Amygdala (tissue), 56 donors: ENCODE measurements at regions not wholly inside any gene's neighbourhood (a gene's known extent, or its start where the extent isn't known, plus 50 kb on each side); places are given as distances from the start of the nearest gene placed in this dataset.
"Not testable (repeated sequence)": the region's sequence is repeated elsewhere in the genome, so short reads cannot be mapped to it uniquely, and the experiment has no call there.

Experiments used
- DNase-seq, 56 donors: peaks; one replicate each; lab custom pipeline; 2025; lab: John Stamatoyannopoulos, UW

DNA sequence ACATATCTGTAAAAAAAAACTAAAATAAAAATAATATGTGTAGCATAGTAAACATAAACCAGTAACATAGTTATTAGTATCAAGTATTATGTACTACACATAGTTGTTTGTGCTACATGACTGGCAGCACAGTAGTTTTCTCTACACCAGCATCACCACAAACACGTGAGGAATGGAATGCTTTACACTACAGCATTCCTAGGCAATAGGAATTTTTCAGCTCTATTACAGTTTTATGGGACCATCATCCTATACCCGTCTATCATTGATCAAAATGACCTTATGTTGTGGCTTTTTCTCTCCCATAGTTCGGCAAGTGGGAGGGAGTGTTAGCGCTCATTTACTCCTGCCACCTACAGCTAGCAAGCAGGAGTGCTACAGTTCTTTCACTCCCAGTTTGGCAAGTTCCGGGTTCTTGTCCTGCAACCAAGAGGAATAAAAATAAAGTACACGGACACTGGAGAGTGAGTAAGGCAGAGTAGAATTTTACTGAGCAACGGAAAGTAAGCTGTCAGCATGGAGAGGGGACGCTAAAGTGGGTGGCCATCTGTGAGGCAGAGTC is 196.8 kb upstream of the HSF2 start:
- DNase-seq: no peak

DNA sequence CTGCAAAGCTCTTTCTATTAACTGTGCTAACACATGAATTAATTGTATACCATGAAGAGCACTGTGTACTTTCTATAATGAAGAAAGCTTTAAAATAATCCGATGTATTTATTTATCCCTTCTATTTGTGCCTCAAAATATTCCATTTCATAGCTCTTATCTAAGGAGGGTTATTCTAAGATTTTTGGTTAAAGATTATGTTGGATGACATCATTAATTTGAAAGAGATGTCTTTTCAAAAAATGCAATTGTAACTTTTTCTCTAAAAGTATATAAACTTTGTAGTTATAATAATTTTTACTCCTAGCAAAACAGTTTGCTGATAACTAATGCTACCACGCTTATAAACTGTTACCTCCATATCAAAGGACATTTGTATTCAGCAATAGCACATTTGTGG is 192.4 kb upstream of the HSF2 start:
- DNase-seq: no peak

DNA sequence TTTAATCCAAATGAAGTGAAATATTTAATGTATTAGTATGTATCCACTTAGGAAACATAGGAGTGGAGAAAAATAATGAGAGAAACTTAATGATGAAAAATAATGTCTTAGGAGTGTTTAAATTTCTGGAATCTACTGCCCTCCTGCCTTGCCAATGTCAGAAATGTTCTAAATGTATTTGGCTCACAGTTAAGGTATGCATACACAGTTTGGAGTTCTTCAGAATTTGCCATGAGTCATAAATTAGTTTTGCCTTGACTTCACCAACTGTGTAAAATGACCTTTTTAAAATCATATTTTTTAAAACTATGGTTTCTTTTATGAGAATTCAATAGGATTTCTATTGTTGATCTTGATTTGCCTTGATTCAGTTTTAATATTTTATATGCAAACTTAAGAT is 191.7 kb upstream of the HSF2 start:
- no peak for DNase-seq

DNA sequence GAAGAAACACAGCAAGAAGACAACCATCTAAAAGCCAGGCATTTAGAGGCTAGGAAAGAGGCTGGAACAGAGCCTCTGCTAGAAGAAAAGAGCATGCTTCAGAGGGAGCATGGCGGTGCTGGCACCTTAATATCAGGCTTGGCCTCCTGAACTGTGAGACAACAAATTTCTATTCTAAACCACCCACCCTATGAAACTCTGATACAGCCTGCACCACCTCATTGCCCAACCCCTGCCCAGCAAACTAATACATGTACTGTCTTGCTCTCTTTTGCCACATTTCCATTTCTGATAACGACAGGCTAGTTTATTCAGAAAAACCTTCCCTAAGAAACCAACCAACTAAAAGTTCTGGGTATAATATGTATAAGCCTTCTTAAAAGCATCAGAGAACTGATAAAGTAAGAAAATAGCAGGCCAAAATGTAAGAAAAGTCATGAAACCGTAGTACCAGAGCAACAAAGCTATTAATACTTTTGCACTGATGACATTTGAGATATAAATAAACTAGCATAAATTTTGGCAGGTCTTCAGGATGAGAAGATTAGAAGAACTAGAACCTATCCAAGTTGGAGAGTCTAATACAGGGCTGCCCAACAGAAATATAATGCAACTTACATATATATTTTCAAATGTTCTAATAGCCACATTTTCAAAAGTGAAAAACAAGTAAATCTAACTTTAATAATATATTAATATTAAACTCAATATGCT is 184.7 kb upstream of the HSF2 start:
- DNase-seq: no peak

DNA sequence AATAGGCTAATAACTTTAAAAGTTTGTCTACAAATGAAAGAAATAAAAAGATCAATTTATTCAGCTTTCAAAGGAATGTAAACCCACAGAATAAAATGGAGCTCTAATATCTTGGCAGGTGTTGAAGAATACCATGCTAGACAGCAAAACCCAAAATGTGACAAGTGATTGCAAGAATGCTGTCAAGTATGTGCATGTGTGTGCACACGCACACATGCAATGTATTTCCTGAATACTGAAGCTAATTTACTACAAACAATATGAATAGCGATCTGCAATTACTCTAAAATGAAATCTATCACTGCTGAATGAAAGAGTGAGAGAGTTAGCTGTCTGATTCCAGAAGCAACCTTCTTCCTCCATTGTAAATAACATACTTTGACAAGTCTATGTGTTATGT is 179.2 kb upstream of the HSF2 start:
- no peak for DNase-seq

DNA sequence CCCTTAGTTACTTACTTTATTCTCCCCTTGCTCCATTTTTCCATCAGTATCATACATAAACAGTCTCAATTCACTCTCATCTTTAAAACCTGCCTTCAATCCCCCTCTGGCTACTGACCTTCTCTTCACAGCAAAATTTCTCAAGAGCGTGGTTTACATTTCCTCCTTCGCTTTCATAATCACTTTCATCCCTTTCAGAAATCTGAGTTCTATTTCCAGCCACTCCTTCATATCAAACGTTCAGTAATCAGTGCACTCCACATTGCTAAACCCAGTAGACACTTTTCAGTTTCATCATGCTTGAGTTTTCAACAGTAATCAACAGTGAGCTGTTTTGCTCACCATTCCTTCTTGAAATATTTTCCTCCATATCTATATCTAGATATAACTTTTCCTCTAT is 176.7 kb upstream of the HSF2 start:
- DNase-seq: no peak

DNA sequence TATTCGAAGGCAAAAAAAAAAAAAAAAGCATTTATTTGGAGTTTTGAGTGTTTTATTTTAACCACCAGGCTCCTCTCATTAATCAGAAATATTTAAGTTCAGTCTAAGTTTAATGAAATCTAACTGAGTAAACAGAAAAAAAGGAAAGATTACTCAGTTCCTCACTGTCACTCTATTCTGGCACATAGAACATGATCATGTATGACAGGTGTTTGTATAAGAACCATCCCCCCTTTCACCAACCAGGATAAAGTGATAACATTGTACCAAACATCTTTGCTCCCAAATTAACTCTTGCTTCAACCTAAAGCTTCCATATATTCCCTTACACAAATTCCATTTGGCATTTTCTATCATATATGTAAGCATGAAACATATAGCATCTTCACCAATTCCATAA is 176.2 kb upstream of the HSF2 start:
- DNase-seq: no peak

DNA sequence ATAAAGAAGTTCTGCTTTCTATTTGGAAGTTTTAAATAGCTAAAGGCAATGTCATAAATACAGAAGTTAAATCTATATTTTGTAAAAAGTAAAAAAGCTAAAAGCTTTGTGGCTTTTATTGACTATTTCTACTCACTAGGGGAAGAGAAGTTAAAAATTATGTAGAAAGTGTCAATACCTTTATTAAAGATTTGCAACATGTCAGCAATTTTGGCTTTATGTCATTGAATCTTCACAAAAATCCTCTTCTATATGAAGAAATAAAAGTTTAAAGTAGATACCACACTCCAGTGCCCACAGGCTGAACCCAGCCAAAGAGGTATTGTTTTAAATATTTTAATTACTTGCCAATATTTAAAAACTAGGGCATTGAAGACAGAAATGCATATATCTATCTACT is 160.6 kb upstream of the HSF2 start:
- DNase-seq: no peak

DNA sequence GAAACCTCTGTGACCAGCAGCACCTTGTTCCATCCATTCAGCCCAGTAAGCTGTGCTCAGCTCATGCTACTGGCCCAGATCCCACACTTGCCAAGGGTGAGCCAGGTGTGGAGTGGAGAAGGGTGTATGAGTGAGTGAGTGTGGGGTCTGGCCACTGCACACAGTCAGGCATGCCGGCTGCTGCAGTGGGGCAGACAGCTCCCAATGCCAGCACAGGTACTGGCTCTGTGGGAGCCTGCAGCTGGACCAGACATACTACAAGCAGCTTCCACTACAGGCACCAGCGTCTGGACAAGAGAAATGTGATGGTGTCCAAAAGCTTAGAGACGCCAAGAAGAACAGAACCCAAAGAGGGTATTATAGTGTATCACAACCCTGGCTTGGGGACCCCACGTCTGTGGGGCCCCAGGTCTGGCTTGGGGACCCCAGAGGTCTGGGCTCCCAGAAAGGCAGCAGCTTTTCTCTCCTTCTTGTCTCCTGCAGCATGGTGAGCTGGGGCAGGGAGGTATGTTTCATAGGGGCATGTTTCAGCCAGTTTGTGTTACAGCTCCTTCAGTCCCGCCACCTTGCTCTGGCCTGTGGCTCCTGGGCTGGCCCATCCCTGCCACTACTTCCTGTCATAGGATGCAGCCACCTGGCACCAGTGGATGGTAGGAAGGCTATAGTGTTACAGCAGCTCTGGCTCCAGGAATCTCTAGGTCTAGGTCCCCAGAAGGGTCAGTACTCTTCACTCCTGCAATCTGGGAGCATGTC is 152.4 kb upstream of the HSF2 start:
- DNase-seq: no peak

DNA sequence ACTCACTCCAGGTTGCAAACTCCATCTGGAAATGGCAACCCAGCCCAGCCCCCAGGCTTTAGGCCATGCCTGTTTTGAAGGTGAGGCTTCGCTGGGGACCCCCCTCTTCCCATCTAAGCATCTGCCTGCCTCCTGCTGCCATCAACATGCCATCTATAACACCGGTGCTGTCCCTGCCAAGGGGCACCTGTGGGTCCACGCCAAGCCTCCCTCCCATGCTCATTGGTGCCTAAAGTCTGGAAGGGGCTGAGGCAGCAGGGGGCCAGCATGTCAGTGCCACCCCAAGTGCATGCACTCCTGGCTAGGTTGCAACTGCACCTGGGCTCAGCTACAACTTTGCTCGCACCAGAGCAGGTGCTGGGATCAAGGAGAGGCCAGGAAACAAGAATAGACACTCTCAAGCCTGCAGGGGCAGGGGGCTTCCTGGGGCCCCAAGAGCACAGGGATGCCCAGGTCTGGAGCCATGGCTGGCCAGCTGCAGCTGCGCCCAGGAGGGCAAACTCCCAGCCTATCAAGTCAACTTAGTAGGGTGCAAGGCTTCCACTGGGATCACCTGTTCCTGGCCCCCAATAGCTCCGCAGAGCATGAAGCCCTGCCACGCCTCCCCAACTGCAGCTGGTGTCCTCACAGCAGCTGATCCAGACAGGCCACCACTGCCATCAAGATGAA is 151.3 kb upstream of the HSF2 start:
- no peak for DNase-seq

DNA sequence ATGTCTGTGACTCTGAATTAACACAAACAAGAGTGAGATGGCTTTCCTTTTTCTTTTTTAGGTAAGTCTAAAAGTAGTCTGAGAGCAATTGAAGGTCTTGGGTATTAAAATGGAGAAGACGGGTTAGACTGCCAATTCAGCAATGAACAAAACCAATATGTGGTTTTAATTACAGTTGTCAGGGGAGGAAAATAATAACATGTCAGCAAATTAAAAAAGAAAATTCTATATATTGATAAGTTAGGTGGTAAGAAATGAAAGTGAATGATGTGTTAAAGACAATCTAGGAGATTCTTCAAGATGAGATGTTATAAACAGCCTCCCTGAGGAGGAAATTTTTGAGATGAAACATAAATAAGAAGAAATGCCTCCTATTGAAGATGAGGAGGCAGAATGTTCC is 150.6 kb upstream of the HSF2 start:
- no peak for DNase-seq

DNA sequence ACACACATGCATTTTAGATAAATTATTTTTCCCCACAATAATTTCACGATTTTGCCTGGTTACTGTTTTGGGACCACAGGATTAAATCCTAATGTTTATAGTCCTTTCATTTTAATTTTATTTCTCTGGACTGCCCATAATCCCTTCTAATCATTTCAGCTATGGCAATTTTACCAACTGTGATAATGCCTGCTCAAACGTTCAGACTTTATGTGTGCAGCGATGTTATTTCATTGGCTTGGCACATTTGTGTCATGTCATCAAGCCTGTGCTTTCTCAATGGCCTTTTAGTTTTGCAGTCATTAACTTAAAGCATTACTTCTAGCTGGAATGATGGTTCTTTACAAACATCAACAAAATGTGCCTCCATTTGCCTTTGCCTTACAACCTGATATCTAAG is 140.6 kb upstream of the HSF2 start:
- no peak for DNase-seq

DNA sequence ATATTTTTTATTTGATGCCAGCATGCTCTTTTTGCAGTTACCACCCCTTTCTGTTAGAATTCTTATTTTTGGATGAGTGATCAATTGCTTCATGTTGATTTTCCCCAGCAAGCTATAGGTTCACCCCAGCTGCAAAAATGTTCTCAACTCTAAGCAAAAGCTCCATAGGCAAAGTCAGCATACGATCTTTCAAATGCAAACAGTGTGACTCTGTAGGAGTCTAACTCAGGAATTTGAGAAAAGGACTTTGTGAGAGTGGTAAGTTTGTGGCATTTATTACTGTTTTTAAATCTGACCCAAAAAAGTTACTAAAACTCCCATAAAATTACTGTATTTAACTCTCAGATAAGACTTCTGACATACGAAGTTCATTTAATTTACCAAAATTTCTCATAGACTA is 134.9 kb upstream of the HSF2 start:
- DNase-seq: no peak

DNA sequence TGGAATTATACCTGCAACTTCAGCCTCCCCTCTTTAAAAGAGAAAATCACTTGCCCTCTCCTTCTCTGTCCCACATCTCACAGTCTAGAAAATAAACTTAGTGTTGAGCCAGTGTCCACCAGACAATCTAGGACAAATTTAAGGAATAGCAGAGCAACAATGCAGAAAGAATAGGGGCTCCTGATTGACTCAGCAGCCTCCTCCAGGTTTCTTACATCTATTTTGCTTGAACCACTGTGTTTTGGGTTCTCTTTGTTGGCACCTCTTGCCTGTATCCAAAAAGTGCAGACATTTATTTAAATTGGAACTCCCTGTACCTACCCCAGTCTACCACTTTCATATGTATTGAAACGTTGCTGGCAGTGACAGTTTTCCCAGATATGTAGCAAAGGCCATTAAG is 133.7 kb upstream of the HSF2 start:
- DNase-seq: no peak

DNA sequence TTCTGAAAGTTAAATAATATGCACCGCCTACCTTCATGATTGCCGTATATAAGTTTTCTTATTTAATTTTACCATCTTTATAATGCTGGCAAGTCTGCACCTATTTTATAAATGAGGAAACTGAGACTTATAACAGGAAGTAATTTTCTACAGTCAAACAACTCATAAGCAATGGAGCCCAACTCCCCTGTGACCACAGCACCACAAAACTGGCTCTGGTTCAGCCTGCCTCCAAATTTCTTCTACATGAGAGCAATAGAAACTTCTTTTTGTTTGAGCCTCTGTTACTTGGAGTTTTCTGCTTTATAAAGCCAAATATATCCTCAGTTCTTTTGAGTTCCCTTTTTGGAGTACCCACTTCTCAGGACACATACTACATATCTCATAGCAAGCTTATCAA is 131.1 kb upstream of the HSF2 start:
- DNase-seq: no peak

DNA sequence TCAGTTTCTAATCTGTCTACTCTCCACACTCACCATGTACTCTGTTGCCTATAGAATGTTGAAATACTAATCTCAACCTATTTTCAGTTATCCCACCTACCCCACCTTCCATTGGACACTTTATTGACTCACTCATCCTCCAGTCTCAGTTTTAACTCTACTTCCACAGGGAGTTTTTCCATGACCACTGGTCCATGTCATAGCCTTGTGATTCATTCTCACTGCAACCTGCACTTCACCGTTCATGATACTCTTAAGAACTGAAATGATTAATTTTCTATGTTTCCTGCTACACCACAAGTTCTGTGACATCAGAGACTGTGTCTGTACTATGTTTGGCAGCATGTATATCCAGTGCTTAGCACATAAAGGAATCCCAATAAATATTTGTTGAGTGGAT is 122.8 kb upstream of the HSF2 start:
- DNase-seq: no peak

DNA sequence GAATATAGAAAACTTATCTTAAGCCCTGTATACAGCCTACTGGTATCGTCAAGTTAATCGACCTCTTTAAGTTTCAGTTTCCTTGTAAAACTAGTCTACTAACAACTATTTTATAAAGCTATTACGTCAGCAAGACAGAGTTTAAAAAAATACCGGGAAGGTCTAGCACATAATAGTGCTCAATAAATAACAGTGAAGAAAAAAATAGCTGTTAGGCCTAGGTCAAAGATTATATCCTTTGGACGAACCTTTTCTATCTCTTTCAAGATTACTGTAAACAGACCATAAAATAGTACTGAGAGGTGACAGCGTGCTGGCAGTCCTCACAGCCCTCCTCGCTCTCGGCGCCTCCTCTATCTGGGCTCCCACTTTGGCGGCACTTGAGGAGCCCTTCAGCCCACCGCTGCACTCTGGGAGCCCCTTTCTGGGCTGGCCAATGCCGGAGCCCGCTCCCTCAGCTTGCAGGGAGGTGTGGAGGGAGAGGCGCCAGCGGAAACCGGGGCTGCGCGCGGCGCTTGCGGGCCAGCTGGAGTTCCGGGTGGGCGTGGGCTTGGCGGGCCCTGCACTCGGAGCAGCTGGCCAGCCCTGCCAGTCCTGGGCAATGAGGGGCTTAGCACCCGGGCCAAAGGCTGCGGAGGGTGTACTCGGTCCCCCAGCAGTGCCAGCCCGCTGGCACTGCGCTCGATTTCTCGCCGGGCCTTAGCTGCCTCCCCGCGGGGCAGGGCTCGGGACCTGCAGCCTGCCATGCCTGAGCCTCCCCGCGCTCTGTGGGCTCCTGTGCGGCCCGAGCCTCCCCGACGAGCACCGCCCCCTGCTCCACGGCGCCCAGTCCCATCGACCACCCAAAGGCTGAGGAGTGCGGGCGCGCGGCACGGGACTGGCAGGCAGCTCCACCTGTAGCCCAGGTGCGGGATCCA is 119.1 kb upstream of the HSF2 start:
- DNase-seq: not testable (repeated sequence)

DNA sequence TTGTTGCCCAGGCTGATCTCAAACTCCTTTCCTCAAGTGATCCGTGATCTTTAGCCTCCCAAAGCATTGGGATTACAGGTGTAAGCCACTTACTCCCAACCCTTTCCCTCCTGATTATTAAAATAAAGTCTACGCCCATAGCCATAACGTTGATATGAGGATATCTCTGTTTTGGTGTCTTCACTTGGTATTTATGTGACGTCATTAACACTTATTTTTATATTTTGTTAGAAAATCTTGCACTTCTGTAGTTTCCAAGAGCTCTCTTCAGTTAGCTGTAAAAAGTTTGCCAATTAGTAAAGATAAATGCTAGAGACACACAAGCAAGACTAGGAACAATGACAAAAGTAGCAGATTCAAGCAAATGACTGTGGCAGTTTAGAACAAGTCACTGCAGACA is 115.6 kb upstream of the HSF2 start:
- DNase-seq: no peak

DNA sequence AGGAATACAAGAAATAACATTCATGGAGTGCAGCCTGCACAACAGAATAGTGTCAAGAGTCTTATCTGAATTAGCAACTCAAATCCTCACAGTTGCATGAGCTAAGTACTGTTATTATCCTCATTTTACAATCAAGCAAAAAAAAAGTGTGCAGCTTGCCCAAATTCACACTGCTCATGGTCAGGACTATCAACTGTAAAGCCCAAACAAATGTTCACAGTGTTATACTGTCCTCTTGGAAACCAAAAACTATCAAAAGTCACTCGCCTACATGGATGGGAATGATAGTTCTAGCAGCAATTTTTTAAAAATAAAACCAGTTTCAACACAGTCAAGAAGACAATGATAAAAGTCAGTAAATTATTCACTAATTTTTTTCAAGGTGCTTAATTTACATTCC is 114.6 kb upstream of the HSF2 start:
- DNase-seq: no peak

DNA sequence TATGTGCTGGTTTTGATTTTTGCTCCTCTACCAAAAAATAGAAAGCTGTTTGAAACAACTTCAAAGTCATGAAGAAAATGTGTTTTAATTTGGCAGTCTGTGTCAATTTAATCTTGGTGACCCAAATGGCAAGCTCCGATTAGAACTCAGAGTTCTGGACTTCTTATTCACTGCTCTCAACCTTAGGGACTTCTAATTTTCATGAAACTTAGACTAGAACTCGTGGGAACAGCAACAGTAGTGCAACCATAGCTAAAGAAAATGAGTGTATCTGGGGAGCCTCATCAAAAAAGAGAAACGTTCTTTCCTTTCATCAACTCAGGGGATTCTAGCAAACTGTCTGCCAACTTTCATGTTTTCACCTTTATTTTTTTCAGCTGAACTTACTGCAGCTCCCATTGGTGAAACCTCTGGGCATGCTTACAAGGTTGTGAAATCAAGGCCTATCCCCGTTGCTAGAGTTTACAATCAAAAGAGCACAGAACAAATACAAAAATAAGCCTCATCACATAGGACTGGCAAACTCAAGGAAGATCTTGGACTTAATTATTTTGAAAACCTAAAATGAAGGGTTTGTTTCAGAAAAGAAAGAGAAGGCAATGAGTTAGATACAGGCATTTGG is 114.0 kb upstream of the HSF2 start:
- no peak for DNase-seq
